ENCODE measurements at regions not wholly inside any gene's neighbourhood (a gene's known extent, or its start where the extent isn't known, plus 50 kb on each side); places are given as distances from the start of the nearest gene placed in this dataset.

GRCh38 chr19:30900051-30900450, 449.2 kb downstream of the TSHZ3 start:
- H3K9me3 ChIP-seq (ENCODE audit: control insufficient read depth in 2 of 2, low read length in 2 of 2) = no peaks in the 10 kb centered on the region

GRCh38 chr19:30898353-30899103, 450.7 kb downstream of the TSHZ3 start:
- H3K9me3 ChIP-seq (ENCODE audit: control insufficient read depth in 2 of 2, low read length in 2 of 2) = no peaks in the 10 kb centered on the region
- no peak overlapping the region for H3K27ac ChIP-seq (ENCODE audit: low read length)
- H3K36me3 ChIP-seq (ENCODE audit: control insufficient read depth in 2 of 2, insufficient read depth in 2 of 2, low read length in 2 of 2) = no peaks in the 10 kb centered on the region
- H3K9ac ChIP-seq (ENCODE audit: low read length in 2 of 2) = no peak overlapping the region
- H3K4me1 ChIP-seq (ENCODE audit: control insufficient read depth, insufficient read depth, low read length) = no peaks in the 10 kb centered on the region
- H3K4me3 ChIP-seq (ENCODE audit: low read length in 2 of 2) = no peak overlapping the region
- H3K27me3 ChIP-seq (ENCODE audit: control insufficient read depth in 1 of 2, insufficient read depth in 2 of 2, low read length in 2 of 2) = no peaks in the 10 kb centered on the region

More at GRCh38 chr19:30900051-30900450, 449.2 kb downstream of the TSHZ3 start:
- H3K27me3 ChIP-seq (ENCODE audit: control insufficient read depth in 1 of 2, insufficient read depth in 2 of 2, low read length in 2 of 2) = peaks cover 0 to under 1% of the 10 kb centered on the region in 2 donors
- H3K4me1 ChIP-seq (ENCODE audit: control insufficient read depth, insufficient read depth, low read length) = no peaks in the 10 kb centered on the region
- no peak overlapping the region for H3K9ac ChIP-seq (ENCODE audit: low read length in 2 of 2)
- no peak overlapping the region for H3K27ac ChIP-seq (ENCODE audit: low read length)
- no peak overlapping the region for H3K4me3 ChIP-seq (ENCODE audit: low read length in 2 of 2)
- no peaks in the 10 kb centered on the region for H3K36me3 ChIP-seq (ENCODE audit: control insufficient read depth in 2 of 2, insufficient read depth in 2 of 2, low read length in 2 of 2)

- H3K4me3 ChIP-seq (ENCODE audit: low read length in 2 of 2) = no peak overlapping the region
- no peak overlapping the region for H3K27ac ChIP-seq (ENCODE audit: low read length)
- no peaks in the 10 kb centered on the region for H3K9me3 ChIP-seq (ENCODE audit: control insufficient read depth in 2 of 2, low read length in 2 of 2)
- no peaks in the 10 kb centered on the region for H3K27me3 ChIP-seq (ENCODE audit: control insufficient read depth in 1 of 2, insufficient read depth in 2 of 2, low read length in 2 of 2)
- no peak overlapping the region for H3K9ac ChIP-seq (ENCODE audit: low read length in 2 of 2)
- H3K4me1 ChIP-seq (ENCODE audit: control insufficient read depth, insufficient read depth, low read length) = no peaks in the 10 kb centered on the region
- H3K36me3 ChIP-seq (ENCODE audit: control insufficient read depth in 2 of 2, insufficient read depth in 2 of 2, low read length in 2 of 2) = no peaks in the 10 kb centered on the region
Measured at GRCh38 chr19:30897553-30897952, 451.7 kb downstream of the TSHZ3 start.

DNA sequence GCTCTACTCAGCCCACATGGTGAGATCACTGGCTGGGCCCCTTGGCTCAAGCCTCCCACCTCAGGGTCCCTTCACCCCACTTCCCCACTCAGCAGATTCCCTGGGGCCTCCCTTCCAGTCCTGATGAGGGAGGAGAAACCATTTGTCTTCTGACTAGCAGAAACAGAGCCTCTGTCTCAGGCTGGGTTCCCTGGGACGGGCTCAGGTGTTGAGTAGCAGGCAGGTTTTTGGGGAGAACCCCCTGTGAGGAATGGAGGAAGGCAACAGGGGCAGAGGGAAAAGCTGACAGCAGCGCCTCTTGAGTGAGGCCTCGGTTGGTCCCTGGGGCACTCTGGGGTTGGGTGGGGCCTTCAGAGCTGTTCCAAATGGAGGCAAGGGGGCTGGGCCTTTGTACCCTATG, 452.2 kb downstream of the TSHZ3 start:
- Histone ChIP-seq H3K36me3 (ENCODE audit: control insufficient read depth in 2 of 2, insufficient read depth in 2 of 2, low read length in 2 of 2) (no peaks in the 10 kb centered on the region), H3K27me3 (ENCODE audit: control insufficient read depth in 1 of 2, insufficient read depth in 2 of 2, low read length in 2 of 2) (no peaks in the 10 kb centered on the region), H3K4me3 (ENCODE audit: low read length in 2 of 2) (no peak overlapping the region), H3K9me3 (ENCODE audit: control insufficient read depth in 2 of 2, low read length in 2 of 2) (no peaks in the 10 kb centered on the region), H3K9ac (ENCODE audit: low read length in 2 of 2) (no peak overlapping the region), H3K27ac (ENCODE audit: low read length) (no peak overlapping the region), H3K4me1 (ENCODE audit: control insufficient read depth, insufficient read depth, low read length) (no peaks in the 10 kb centered on the region)

- no peaks in the 10 kb centered on the region for H3K9me3 ChIP-seq (ENCODE audit: control insufficient read depth in 2 of 2, low read length in 2 of 2)
- no peak overlapping the region for H3K4me3 ChIP-seq (ENCODE audit: low read length in 2 of 2)
- no peak overlapping the region for H3K27ac ChIP-seq (ENCODE audit: low read length)
- no peaks in the 10 kb centered on the region for H3K4me1 ChIP-seq (ENCODE audit: control insufficient read depth, insufficient read depth, low read length)
- no peaks in the 10 kb centered on the region for H3K36me3 ChIP-seq (ENCODE audit: control insufficient read depth in 2 of 2, insufficient read depth in 2 of 2, low read length in 2 of 2)
- H3K9ac ChIP-seq (ENCODE audit: low read length in 2 of 2) = no peak overlapping the region
- H3K27me3 ChIP-seq (ENCODE audit: control insufficient read depth in 1 of 2, insufficient read depth in 2 of 2, low read length in 2 of 2) = no peaks in the 10 kb centered on the region
Measured at GRCh38 chr19:30896554-30896953, 452.7 kb downstream of the TSHZ3 start.

GRCh38 chr19:30895946-30896345, 453.3 kb downstream of the TSHZ3 start:
- Histone ChIP-seq H3K36me3 (ENCODE audit: control insufficient read depth in 2 of 2, insufficient read depth in 2 of 2, low read length in 2 of 2) (no peaks in the 10 kb centered on the region), H3K27me3 (ENCODE audit: control insufficient read depth in 1 of 2, insufficient read depth in 2 of 2, low read length in 2 of 2) (no peaks in the 10 kb centered on the region), H3K9me3 (ENCODE audit: control insufficient read depth in 2 of 2, low read length in 2 of 2) (no peaks in the 10 kb centered on the region), H3K4me3 (ENCODE audit: low read length in 2 of 2) (no peak overlapping the region), H3K9ac (ENCODE audit: low read length in 2 of 2) (no peak overlapping the region), H3K27ac (ENCODE audit: low read length) (no peak overlapping the region), H3K4me1 (ENCODE audit: control insufficient read depth, insufficient read depth, low read length) (no peaks in the 10 kb centered on the region)

GRCh38 chr19:30891051-30891450, 458.2 kb downstream of the TSHZ3 start:
- Histone ChIP-seq H3K27ac (ENCODE audit: low read length) (no peak overlapping the region), H3K9me3 (ENCODE audit: control insufficient read depth in 2 of 2, low read length in 2 of 2) (no peaks in the 10 kb centered on the region), H3K4me3 (ENCODE audit: low read length in 2 of 2) (no peak overlapping the region), H3K4me1 (ENCODE audit: control insufficient read depth, insufficient read depth, low read length) (no peaks in the 10 kb centered on the region), H3K36me3 (ENCODE audit: control insufficient read depth in 2 of 2, insufficient read depth in 2 of 2, low read length in 2 of 2) (no peaks in the 10 kb centered on the region), H3K9ac (ENCODE audit: low read length in 2 of 2) (no peak overlapping the region), H3K27me3 (ENCODE audit: control insufficient read depth in 1 of 2, insufficient read depth in 2 of 2, low read length in 2 of 2) (no peaks in the 10 kb centered on the region)

- Histone ChIP-seq H3K4me3 (ENCODE audit: low read length in 2 of 2) (no peak overlapping the region), H3K9me3 (ENCODE audit: control insufficient read depth in 2 of 2, low read length in 2 of 2) (no peaks in the 10 kb centered on the region), H3K27ac (ENCODE audit: low read length) (no peak overlapping the region), H3K36me3 (ENCODE audit: control insufficient read depth in 2 of 2, insufficient read depth in 2 of 2, low read length in 2 of 2) (no peaks in the 10 kb centered on the region), H3K4me1 (ENCODE audit: control insufficient read depth, insufficient read depth, low read length) (no peaks in the 10 kb centered on the region), H3K9ac (ENCODE audit: low read length in 2 of 2) (no peak overlapping the region), H3K27me3 (ENCODE audit: control insufficient read depth in 1 of 2, insufficient read depth in 2 of 2, low read length in 2 of 2) (no peaks in the 10 kb centered on the region)
Measured at GRCh38 chr19:30890033-30890432, 459.2 kb downstream of the TSHZ3 start.

DNA sequence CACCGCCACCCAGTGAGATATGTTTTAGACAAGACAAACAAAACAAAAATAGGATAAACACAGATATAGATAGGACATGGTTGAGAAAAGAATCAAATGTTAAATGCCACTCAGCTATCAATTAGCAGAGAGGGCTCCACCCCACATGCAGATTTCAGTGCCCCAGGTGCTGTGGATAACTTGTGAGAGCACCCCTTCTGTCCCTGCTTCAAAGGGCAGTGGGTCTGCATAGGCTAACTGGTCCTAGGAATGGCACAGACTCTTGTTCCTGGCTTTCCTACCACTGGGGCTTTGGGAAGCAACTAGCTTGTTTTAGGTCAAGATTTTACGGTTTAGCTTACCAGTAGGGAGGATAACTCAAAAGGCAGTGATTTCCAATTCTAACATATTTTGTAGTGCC, 460.3 kb downstream of the TSHZ3 start:
- Histone ChIP-seq H3K4me1 (ENCODE audit: control insufficient read depth, insufficient read depth, low read length) (no peaks in the 10 kb centered on the region), H3K27ac (ENCODE audit: low read length) (no peak overlapping the region), H3K27me3 (ENCODE audit: control insufficient read depth in 1 of 2, insufficient read depth in 2 of 2, low read length in 2 of 2) (no peaks in the 10 kb centered on the region), H3K4me3 (ENCODE audit: low read length in 2 of 2) (no peak overlapping the region), H3K36me3 (ENCODE audit: control insufficient read depth in 2 of 2, insufficient read depth in 2 of 2, low read length in 2 of 2) (no peaks in the 10 kb centered on the region), H3K9me3 (ENCODE audit: control insufficient read depth in 2 of 2, low read length in 2 of 2) (no peaks in the 10 kb centered on the region), H3K9ac (ENCODE audit: low read length in 2 of 2) (no peak overlapping the region)

- Histone ChIP-seq H3K4me1 (ENCODE audit: control insufficient read depth, insufficient read depth, low read length) (no peaks in the 10 kb centered on the region), H3K36me3 (ENCODE audit: control insufficient read depth in 2 of 2, insufficient read depth in 2 of 2, low read length in 2 of 2) (no peaks in the 10 kb centered on the region), H3K9me3 (ENCODE audit: control insufficient read depth in 2 of 2, low read length in 2 of 2) (no peaks in the 10 kb centered on the region)
Measured at GRCh38 chr19:30887042-30887441, 462.2 kb downstream of the TSHZ3 start.

DNA sequence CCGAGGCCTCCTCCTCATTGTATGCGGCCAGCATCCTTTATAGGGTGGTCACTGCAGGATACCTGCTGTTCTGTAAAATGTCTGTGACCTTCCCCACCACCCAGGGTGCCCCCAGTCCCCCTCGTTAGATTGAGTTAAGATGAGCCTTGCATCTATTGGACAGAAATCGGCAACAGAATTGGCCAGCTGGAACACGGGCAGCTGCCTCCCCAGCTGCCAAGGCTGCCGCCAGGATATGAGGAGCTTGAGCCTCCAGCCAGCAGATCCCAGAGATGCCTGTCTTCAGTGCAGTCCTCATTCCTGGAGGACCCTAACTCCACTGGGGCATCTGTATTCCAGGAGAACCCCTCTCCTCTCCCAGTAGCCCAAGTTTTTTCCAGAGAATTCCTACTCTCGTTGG, 463.0 kb downstream of the TSHZ3 start:
- no peaks in the 10 kb centered on the region for H3K27me3 ChIP-seq (ENCODE audit: control insufficient read depth in 1 of 2, insufficient read depth in 2 of 2, low read length in 2 of 2)
- H3K4me3 ChIP-seq (ENCODE audit: low read length in 2 of 2) = no peak overlapping the region
- no peaks in the 10 kb centered on the region for H3K9me3 ChIP-seq (ENCODE audit: control insufficient read depth in 2 of 2, low read length in 2 of 2)
- no peak overlapping the region for H3K27ac ChIP-seq (ENCODE audit: low read length)
- no peaks in the 10 kb centered on the region for H3K4me1 ChIP-seq (ENCODE audit: control insufficient read depth, insufficient read depth, low read length)
- H3K9ac ChIP-seq (ENCODE audit: low read length in 2 of 2) = no peak overlapping the region
- no peaks in the 10 kb centered on the region for H3K36me3 ChIP-seq (ENCODE audit: control insufficient read depth in 2 of 2, insufficient read depth in 2 of 2, low read length in 2 of 2)

More at GRCh38 chr19:30887042-30887441, 462.2 kb downstream of the TSHZ3 start:
- Histone ChIP-seq H3K9ac (ENCODE audit: low read length in 2 of 2) (no peak overlapping the region), H3K4me3 (ENCODE audit: low read length in 2 of 2) (no peak overlapping the region), H3K27me3 (ENCODE audit: control insufficient read depth in 1 of 2, insufficient read depth in 2 of 2, low read length in 2 of 2) (no peaks in the 10 kb centered on the region), H3K27ac (ENCODE audit: low read length) (no peak overlapping the region)

Data from stomach smooth muscle (tissue), 2 donors.